HG02981 (cell line): ENCODE measurements at regions not wholly inside any gene's neighbourhood (a gene's known extent, or its start where the extent isn't known, plus 50 kb on each side); places are given as distances from the start of the nearest gene placed in this dataset.

Experiments
- ATAC-seq: cut with Tn5 transposase; IDR thresholded peaks from one replicate; pipeline ENCODE4 v1.9.1; 2021; ENCODE audit warnings: mild to moderate bottlenecking, moderate library complexity; ENCODE audit not compliant: unreplicated experiment

DNA sequence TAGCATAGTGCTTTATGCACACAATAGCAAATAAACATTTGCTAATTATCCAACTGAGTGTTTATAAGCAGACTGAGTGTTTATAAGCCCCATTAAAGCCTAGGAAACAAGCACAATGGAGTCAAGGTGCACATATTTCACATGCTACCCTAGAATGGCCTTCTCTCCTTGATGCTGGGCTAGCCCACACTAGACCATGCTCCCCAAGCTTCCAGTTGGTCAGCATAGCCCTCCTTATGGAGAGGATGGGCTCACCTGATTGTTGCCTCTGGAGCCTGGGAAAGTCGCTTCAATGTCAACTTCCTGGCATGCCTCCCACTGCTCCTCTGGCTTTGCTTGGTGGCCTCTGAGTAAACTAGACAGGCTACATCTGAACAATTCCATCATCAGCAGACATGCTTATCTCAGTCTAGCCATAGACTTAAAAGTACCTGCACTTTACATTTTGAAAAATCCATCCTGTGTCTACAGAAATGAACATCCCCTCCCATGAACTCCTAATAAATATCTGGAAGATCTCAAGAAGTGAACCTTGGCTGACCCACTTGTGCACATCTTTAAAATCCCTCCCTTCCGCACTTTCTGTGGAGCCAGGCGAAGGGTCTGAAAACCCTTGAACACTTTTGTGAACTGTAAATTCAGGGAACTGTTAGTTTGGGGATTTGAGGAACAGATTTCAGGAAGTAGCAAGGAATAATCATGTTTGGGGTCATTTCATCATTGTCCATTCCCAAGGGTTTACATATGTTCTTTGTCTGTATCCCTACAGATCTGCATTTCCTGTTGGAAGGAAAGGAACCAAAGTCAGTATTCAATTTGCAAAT, 486.6 kb downstream of the ARHGEF28 start:
- ATAC-seq: no peak

DNA sequence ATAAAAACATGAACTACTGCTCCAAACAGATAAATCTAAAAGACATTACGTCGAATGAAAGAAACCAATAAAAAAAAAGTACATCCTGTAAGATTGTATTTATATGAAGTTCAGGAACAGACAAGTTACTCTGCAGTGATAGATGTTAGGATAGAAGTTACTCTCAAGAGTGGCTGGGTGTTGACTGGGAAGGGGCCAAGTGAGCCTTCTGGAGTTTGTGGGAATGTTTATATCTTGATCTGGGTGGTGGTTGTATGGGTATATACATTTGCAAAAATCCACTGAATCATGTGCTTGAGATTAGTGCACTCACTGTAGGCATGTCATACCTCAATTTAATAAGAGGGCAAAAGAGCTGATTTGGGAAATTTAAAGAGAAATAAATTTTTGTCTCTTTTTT, 485.8 kb downstream of the ARHGEF28 start:
- ATAC-seq: no peak

GRCh38 chr5:74109344-74109743, 483.3 kb downstream of the ARHGEF28 start:
- no peak for ATAC-seq

GRCh38 chr5:74107899-74108298, 481.9 kb downstream of the ARHGEF28 start:
- no peak for ATAC-seq

- no peak for ATAC-seq
Observed at GRCh38 chr5:74105126-74105780, 479.3 kb downstream of the ARHGEF28 start.

GRCh38 chr5:74103131-74104023, 477.4 kb downstream of the ARHGEF28 start:
- ATAC-seq: no peak

GRCh38 chr5:74100268-74100665, 474.3 kb downstream of the ARHGEF28 start:
- ATAC-seq: no peak

DNA sequence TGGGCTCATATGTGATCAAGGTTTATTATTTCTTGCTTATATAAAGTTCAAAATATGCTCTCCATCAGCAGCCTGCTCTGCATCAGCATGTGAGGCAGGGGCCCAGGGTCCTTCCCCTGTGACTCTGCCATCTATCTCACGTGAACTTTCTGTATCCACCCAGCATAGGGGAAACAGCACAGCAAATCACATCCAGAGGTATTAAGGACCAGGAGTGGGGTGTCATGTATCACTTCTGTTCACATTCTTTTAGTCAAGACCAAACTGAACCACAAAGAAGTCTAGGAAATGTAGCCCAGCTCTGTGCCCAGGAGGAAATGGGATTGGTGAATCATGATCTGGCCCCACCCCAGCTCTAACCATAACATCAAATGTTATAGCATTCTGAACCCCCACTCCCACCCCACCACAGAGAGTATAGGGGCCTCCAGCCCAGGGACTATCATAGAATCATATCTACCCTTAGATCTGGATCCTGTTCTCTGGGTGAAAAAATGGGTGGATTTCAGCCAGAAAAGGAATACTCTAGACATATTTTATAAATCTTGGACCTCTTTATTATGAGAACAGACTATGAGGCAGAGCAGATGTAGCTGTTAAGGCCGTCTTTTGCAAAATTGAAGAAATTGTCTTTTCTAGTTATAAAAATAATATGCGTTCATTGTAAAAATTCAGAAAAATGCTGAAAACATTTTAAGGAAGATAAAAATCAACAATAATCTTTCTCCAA, 473.7 kb downstream of the ARHGEF28 start:
- no peak for ATAC-seq

GRCh38 chr5:74098941-74099340, 472.9 kb downstream of the ARHGEF28 start:
- no peak for ATAC-seq

- ATAC-seq: no peak
Observed at GRCh38 chr5:74098456-74098855, 472.5 kb downstream of the ARHGEF28 start.

DNA sequence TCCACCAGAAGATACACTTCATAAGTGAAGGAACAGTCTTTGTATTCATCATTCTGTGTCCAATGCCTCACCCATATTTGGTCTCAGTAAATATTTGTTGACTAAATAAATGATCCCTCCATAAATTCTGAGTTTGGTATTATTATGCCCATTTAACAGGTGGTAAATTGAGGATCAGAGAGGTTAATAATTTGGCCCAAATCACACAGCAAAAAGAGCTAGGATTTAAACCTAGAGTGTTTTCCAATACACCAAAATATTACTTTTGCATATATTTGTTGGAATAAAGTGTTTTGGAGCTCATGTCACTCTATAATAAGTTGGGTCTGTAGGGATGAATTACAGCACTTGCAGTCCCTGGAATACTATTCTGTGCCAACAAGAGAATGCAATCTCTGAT, 470.3 kb downstream of the ARHGEF28 start:
- ATAC-seq: no peak

DNA sequence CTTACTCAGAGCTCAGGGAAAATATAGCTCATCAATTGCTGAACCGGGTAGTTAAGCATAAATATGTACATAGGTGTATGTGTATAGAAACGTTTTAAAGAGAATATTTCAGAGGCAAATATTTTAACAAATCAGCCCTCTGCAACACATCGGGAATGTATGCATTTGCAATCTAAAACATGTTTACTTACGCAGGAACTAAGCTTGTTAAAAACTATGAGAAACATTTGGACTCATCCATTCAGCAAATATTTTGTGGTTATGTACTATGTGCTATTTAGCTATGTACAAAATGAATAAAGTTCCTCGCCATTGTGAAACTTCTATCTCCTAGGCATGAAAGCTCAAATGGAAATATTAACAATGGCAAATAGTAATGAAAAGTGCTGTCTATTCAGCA, 469.9 kb downstream of the ARHGEF28 start:
- no peak for ATAC-seq

DNA sequence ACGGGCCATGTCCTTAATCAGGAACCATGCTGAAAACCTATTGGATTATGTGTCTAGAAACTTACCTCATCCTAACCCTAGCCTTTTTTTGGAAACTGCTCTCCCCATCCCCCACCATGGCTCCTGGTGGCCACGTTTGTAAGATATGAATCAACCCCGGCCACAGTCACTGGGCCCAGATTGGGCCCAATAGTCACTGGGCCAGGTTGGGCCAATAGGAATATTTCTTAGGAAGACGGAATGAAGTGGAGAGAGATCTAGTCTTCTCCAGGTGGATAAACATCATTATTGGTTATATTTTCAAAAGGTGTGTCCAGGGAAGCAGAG, 468.7 kb downstream of the ARHGEF28 start:
- no peak for ATAC-seq

- ATAC-seq: no peak
Observed at GRCh38 chr5:74094096-74094781, 468.2 kb downstream of the ARHGEF28 start.

DNA sequence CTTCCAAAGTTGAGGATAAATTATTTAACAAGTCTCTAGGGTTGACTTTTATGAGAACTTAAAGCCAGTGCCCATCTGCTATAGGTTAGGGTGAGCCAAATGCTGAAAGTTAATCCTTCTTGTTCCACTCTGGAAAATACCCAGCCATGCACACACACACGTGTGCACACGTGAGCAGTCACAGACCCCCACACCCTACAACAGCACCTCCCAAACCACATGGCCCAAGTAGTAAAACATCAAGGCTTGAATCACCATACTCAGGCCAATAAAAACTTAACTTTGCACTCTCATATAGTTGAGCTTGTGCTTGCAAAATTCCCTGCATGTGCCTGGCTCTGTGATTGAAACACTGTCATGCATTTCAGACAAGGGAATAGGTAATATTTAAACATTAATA, 467.6 kb downstream of the ARHGEF28 start:
- no peak for ATAC-seq

DNA sequence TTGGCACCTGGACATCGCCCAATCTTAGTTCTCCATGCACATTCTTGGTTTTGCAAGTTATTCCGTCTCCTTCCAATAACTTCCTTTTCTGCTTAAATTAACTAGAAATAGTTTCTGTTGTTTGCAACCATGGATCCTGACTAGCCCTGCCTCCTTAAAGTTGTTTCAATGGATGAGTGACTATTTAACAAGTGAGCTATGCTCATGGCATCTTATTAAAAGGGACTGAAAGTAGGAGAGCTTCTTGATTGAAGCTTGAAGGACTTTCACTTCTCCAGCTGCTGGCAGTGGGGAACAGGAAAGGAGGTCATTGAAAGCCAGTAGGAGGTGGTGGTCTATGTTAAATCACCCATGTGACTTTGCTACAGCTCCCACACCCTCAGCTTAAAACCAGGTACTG, 466.8 kb downstream of the ARHGEF28 start:
- ATAC-seq: no peak

GRCh38 chr5:74085782-74086181, 459.8 kb downstream of the ARHGEF28 start:
- no peak for ATAC-seq

GRCh38 chr5:74085186-74085585, 459.2 kb downstream of the ARHGEF28 start:
- no peak for ATAC-seq

DNA sequence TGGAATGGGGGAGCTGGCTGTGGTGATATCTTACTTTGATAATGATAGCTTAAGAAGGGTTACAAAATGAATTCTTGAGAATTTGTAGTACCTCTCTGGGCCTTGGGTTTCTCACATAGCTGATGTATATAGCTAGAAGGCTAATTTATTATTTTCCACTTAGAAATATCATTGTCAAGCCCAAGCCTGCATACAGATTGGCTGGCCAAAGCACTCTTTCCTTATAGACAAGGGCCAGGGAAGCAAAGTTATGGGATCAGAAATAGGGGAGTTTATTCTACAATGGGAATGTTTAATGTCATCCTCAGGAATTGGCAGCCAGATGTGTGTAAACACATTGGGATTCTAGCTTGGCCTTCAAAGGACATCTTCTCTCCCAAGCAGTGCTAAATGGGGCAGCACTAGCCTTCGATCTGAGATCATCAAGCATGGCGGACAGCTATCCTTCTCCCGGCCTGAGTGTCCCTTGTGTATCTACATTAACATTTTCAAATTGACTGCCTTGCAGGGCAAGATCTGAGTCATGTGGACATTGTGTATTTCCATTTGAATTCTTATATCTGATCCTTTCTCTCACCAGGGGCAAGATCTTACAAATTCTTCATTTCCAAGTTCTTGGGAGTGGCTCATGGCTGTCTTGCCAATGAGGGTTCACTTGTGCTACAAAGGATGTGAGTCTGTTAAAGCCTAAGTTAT, 457.2 kb downstream of the ARHGEF28 start:
- no peak for ATAC-seq
